ENCODE measurements at regions not wholly inside any gene's neighbourhood (a gene's known extent, or its start where the extent isn't known, plus 50 kb on each side); places are given as distances from the start of the nearest gene placed in this dataset.

DNA sequence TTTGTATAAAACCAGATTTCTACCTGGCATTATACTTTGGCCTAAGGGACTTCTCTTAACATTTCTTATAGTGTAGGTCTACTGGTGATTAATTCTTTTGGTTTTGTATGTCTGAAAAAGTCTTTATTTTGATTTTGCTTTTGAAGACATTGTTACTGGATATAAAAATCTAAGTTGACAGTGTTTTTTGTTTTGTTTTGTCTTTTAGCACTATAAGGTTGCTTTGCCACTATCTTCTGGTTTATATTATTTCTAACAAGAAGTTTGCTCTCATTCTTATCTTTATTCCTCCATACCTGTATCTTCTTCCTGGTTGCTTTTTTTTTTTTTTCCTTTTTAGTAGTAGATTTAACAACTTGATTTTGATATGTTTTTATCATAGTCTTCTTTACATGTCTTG lies 76.0 kb downstream of the ING2 start:
- Mint-ChIP-seq H3K4me3 (no peak overlapping the region), H3K9me3 (peaks cover 0 to 25% (median 16%) of the 10 kb centered on the region in 7 donors), H3K27me3 (ENCODE audit: low read depth in 3 of 3) (peaks cover 0 to 1% (median 0%) of the 10 kb centered on the region in 3 donors), H3K36me3 (no peaks in the 10 kb centered on the region), H3K4me1 (no peaks in the 10 kb centered on the region), H3K27ac (no peak overlapping the region)
- Histone ChIP-seq H3K4me3 (replicated peaks in 1 of 3; ENCODE audit: low read depth in 2 of 3, low read length in 3 of 3) (no peak overlapping the region), H3K9me3 (replicated peaks in 1 of 2; ENCODE audit: control insufficient read depth in 1 of 2, insufficient read depth in 1 of 2, low read length in 2 of 2) (peaks cover 0 to 16% of the 10 kb centered on the region in 2 donors), H4K20me1 (ENCODE audit: insufficient read depth, low read length) (no peaks in the 10 kb centered on the region), H3K79me2 (ENCODE audit: insufficient read depth, low read length) (no peaks in the 10 kb centered on the region), H3K4me1 (ENCODE audit: control insufficient read depth in 1 of 2, insufficient read depth in 2 of 2, low read length in 2 of 2) (no peaks in the 10 kb centered on the region), H2AFZ (ENCODE audit: insufficient read depth, low read depth, low read length, poor library complexity, severe bottlenecking) (no peak overlapping the region), H3K27ac (ENCODE audit: low read depth in 1 of 2, low read length in 2 of 2) (no peak overlapping the region), H3K9ac (ENCODE audit: insufficient read depth, low read length, poor library complexity, severe bottlenecking) (no peak overlapping the region), H3K4me2 (replicated peaks; ENCODE audit: extremely low read depth, low read length, poor library complexity, severe bottlenecking) (no peak overlapping the region), H3K36me3 (replicated peaks in 1 of 2; ENCODE audit: control insufficient read depth in 1 of 2, insufficient read depth in 2 of 2, low read length in 2 of 2) (no peaks in the 10 kb centered on the region), H3K27me3 (ENCODE audit: control insufficient read depth in 2 of 2, insufficient read depth in 2 of 2, low read length in 2 of 2) (no peaks in the 10 kb centered on the region)
- TF ChIP-seq, protein P1, sequence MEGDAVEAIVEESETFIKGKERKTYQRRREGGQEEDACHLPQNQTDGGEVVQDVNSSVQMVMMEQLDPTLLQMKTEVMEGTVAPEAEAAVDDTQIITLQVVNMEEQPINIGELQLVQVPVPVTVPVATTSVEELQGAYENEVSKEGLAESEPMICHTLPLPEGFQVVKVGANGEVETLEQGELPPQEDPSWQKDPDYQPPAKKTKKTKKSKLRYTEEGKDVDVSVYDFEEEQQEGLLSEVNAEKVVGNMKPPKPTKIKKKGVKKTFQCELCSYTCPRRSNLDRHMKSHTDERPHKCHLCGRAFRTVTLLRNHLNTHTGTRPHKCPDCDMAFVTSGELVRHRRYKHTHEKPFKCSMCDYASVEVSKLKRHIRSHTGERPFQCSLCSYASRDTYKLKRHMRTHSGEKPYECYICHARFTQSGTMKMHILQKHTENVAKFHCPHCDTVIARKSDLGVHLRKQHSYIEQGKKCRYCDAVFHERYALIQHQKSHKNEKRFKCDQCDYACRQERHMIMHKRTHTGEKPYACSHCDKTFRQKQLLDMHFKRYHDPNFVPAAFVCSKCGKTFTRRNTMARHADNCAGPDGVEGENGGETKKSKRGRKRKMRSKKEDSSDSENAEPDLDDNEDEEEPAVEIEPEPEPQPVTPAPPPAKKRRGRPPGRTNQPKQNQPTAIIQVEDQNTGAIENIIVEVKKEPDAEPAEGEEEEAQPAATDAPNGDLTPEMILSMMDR (IDR thresholded peaks at IDR 0.05) = no peak
- DNase-seq = no peak
- intact Hi-C loops (cut with micrococcal nuclease) = no loop called here

DNA sequence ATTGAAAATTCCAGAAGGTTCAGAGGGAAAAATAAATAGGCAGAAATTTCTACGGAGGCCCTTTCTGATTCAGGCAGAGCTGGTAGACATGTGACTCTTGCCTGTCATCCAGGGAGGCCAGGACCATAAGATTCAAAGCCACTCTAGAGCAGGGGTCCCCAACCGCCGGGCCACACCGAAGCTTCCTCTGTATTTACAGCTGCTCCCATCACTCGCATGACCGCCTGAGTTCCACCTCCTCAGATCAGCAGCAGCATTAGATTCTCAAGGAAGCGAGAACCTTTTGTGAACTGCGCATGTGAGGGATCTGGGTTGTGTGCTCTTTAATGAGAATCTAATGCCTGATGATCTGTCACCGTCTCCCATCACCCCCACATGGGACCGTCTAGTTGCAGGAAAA lies 72.2 kb downstream of the RWDD4 start:
- no peak overlapping the region for H3K4me3 ChIP-seq (replicated peaks in 1 of 3; ENCODE audit: low read depth in 2 of 3, low read length in 3 of 3)
- Mint-ChIP-seq H3K36me3 (no peaks in the 10 kb centered on the region), H3K4me1 (no peaks in the 10 kb centered on the region), H3K27me3 (ENCODE audit: low read depth in 3 of 3) (peaks cover 1 to 4% (median 1%) of the 10 kb centered on the region in 3 donors), H3K27ac (peak overlapping the region in 1 of 7 donors; percentile 2), H3K9me3 (peaks cover 0 to 15% (median 5%) of the 10 kb centered on the region in 7 donors), H3K4me3 (no peak overlapping the region)
- H2AFZ ChIP-seq (ENCODE audit: insufficient read depth, low read depth, low read length, poor library complexity, severe bottlenecking) = no peak overlapping the region
- no peaks in the 10 kb centered on the region for H4K20me1 ChIP-seq (ENCODE audit: insufficient read depth, low read length)
- no peak overlapping the region for H3K27ac ChIP-seq (ENCODE audit: low read depth in 1 of 2, low read length in 2 of 2)
- no peak overlapping the region for H3K4me2 ChIP-seq (replicated peaks; ENCODE audit: extremely low read depth, low read length, poor library complexity, severe bottlenecking)
- H3K36me3 ChIP-seq (replicated peaks in 1 of 2; ENCODE audit: control insufficient read depth in 1 of 2, insufficient read depth in 2 of 2, low read length in 2 of 2) = no peaks in the 10 kb centered on the region
- intact Hi-C loops (cut with micrococcal nuclease) = no loop called here
- 100% methylated on average over 4 of the region's 10 CpGs for WGBS (ENCODE audit: insufficient coverage)
- TF ChIP-seq, protein P1 (IDR thresholded peaks at IDR 0.05) = no peak
- DNase-seq = no peak
- H3K79me2 ChIP-seq (ENCODE audit: insufficient read depth, low read length) = no peaks in the 10 kb centered on the region
- no peaks in the 10 kb centered on the region for H3K27me3 ChIP-seq (ENCODE audit: control insufficient read depth in 2 of 2, insufficient read depth in 2 of 2, low read length in 2 of 2)
- H3K4me1 ChIP-seq (ENCODE audit: control insufficient read depth in 1 of 2, insufficient read depth in 2 of 2, low read length in 2 of 2) = no peaks in the 10 kb centered on the region
- H3K9ac ChIP-seq (ENCODE audit: insufficient read depth, low read length, poor library complexity, severe bottlenecking) = no peak overlapping the region
- peaks cover 0 to 10% of the 10 kb centered on the region in 2 donors for H3K9me3 ChIP-seq (replicated peaks in 1 of 2; ENCODE audit: control insufficient read depth in 1 of 2, insufficient read depth in 1 of 2, low read length in 2 of 2)

Measured in CD14-positive monocyte (primary cell).